ENCODE measurements at regions not wholly inside any gene's neighbourhood (a gene's known extent, or its start where the extent isn't known, plus 50 kb on each side); places are given as distances from the start of the nearest gene placed in this dataset.

GRCh38 chr2:21590026-21590690 is 466.4 kb downstream of the TDRD15 start:
- no peak for TF ChIP-seq POLR2A (IDR thresholded peaks at IDR 0.05)
- TF ChIP-seq, protein P1, sequence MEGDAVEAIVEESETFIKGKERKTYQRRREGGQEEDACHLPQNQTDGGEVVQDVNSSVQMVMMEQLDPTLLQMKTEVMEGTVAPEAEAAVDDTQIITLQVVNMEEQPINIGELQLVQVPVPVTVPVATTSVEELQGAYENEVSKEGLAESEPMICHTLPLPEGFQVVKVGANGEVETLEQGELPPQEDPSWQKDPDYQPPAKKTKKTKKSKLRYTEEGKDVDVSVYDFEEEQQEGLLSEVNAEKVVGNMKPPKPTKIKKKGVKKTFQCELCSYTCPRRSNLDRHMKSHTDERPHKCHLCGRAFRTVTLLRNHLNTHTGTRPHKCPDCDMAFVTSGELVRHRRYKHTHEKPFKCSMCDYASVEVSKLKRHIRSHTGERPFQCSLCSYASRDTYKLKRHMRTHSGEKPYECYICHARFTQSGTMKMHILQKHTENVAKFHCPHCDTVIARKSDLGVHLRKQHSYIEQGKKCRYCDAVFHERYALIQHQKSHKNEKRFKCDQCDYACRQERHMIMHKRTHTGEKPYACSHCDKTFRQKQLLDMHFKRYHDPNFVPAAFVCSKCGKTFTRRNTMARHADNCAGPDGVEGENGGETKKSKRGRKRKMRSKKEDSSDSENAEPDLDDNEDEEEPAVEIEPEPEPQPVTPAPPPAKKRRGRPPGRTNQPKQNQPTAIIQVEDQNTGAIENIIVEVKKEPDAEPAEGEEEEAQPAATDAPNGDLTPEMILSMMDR (IDR thresholded peaks at IDR 0.05 in 4 of 5, conservative IDR thresholded peaks at IDR 0.05 in 1 of 5) = no peak

Measured in gastrocnemius medialis (tissue), 4 donors.